SK-N-SH (cell line): ENCODE measurements at regions not wholly inside any gene's neighbourhood (a gene's known extent, or its start where the extent isn't known, plus 50 kb on each side); places are given as distances from the start of the nearest gene placed in this dataset.

Experiments
- CTCF ChIA-PET: fragments of 300-600, 350-600 bp; formaldehyde crosslinking; extraction: SDS; loops from one replicate; lab custom pipeline; 2021; lab: Yijun Ruan, JAX
- POLR2A ChIA-PET: fragments of 350-600 bp; sonication (Branson Sonifier 250); formaldehyde crosslinking; extraction: SDS; loops from one replicate; lab custom pipeline; 2020; ENCODE audit warnings: antibody characterized with exemption, inconsistent platforms; lab: Yijun Ruan, JAX
- DNase-seq: peaks from one replicate; pipeline ENCODE4 v3.0.0; 2012
- H2AFZ ChIP-seq: fragments of 200-600 bp; sonication (generic); 2 replicates; pipeline ENCODE4 v1.8.1; 2016; ENCODE audit warnings: antibody characterized with exemption, mild to moderate bottlenecking, low read depth
- H3F3A ChIP-seq: fragments of 200-600 bp; sonication (generic); replicated peaks from 2 replicates; pipeline ENCODE3; 2016; ENCODE audit warnings: antibody characterized with exemption, mild to moderate bottlenecking; ENCODE audit not compliant: insufficient read depth
- H3K27ac ChIP-seq, 2 experiments: fragments of 200-500 bp in 1 of 2; fragments of 200-600 bp in 1 of 2; sonication (Bioruptor generic) in 1 of 2; sonication (generic), shearing (Covaris generic) in 1 of 2; 2 replicates each; pipeline versions ENCODE4 v1.5.1 to v1.6.1; 2014 to 2016; ENCODE audit warnings: low read depth in 2 of 2, inconsistent platforms in 1 of 2, low read length in 1 of 2, mild to moderate bottlenecking in 1 of 2, mixed read lengths in 1 of 2
- H3K27me3 ChIP-seq: fragments of 200-600 bp; sonication (generic), shearing (Covaris generic); 2 replicates; pipeline ENCODE4 v1.6.1; 2016; ENCODE audit warnings: mixed run types; ENCODE audit not compliant: insufficient read depth
- H3K36me3 ChIP-seq, 2 experiments: fragments of 200-500 bp in 1 of 2; fragments of 200-600 bp in 1 of 2; sonication (Bioruptor generic) in 1 of 2; sonication (generic) in 1 of 2; replicated peaks in 1 of 2; 2 replicates each; pipeline versions ENCODE3 to v1.5.1; 2014 to 2016; ENCODE audit warnings: low read length in 1 of 2, mild to moderate bottlenecking in 1 of 2; ENCODE audit not compliant: insufficient read depth in 2 of 2, control insufficient read depth in 1 of 2
- H3K4me1 ChIP-seq, 2 experiments: fragments of 200-500 bp in 1 of 2; fragments of 200-600 bp in 1 of 2; sonication (Bioruptor generic) in 1 of 2; sonication (generic), shearing (Covaris generic) in 1 of 2; 2 replicates each; pipeline versions ENCODE4 v1.5.1 to v1.6.1; 2014 to 2016; ENCODE audit warnings: low read depth in 1 of 2, low read length in 1 of 2, mixed run types in 1 of 2; ENCODE audit not compliant: insufficient read depth in 2 of 2, control insufficient read depth in 1 of 2
- H3K4me2 ChIP-seq: fragments of 200-600 bp; sonication (generic), shearing (Covaris generic); 2 replicates; pipeline ENCODE4 v1.6.1; 2017; ENCODE audit warnings: mixed run types
- H3K4me3 ChIP-seq, 2 experiments: fragments of 200-500 bp in 1 of 2; fragments of 200-600 bp in 1 of 2; sonication (Bioruptor generic) in 1 of 2; sonication (generic), shearing (Covaris generic) in 1 of 2; 2 replicates each; pipeline versions ENCODE4 v1.5.1 to v1.8.1; 2014 to 2016; ENCODE audit warnings: low read depth in 2 of 2, inconsistent platforms in 1 of 2, low read length in 1 of 2, mild to moderate bottlenecking in 1 of 2, mixed read lengths in 1 of 2, moderate library complexity in 1 of 2
- H3K79me2 ChIP-seq: fragments of 200-600 bp; sonication (generic); 2 replicates; pipeline ENCODE4 v1.8.1; 2017; ENCODE audit warnings: mild to moderate bottlenecking; ENCODE audit not compliant: insufficient read depth
- H3K9ac ChIP-seq: fragments of 200-600 bp; sonication (generic); 2 replicates; pipeline ENCODE4 v1.6.1; 2017; ENCODE audit warnings: mixed run types
- H3K9me2 ChIP-seq: fragments of 200-600 bp; sonication (generic); 2 replicates; pipeline ENCODE4 v1.6.1; 2017; ENCODE audit warnings: mixed run types
- H3K9me3 ChIP-seq: fragments of 200-600 bp; sonication (generic); 2 replicates; pipeline ENCODE4 v1.6.1; 2017; ENCODE audit warnings: mixed run types, mild to moderate bottlenecking, moderate library complexity
- H4K20me1 ChIP-seq: fragments of 200-600 bp; sonication (generic); 2 replicates; pipeline ENCODE4 v1.6.1; 2017; ENCODE audit warnings: mild to moderate bottlenecking, mixed run types; ENCODE audit not compliant: insufficient read depth
- CHD2 ChIP-seq: fragments of 150-350 bp; IDR thresholded peaks from 2 replicates; pipeline ENCODE4 v1.6.1; 2018; ENCODE audit warnings: low read length; ENCODE audit not compliant: partially characterized antibody
- ELF1 ChIP-seq: IDR thresholded peaks from 2 replicates; pipeline ENCODE4 v1.4.0; 2012
- EP300 ChIP-seq, 2 experiments: IDR thresholded peaks; 2 replicates each; pipeline versions ENCODE4 v1.4.0 to v1.6.1; 2012; ENCODE audit warnings: borderline replicate concordance in 1 of 2, low read depth in 1 of 2, low read length in 1 of 2
- EZH2phosphoT487 ChIP-seq: fragments of 200-600 bp; sonication (generic); IDR thresholded peaks from 2 replicates; pipeline ENCODE4 v1.6.1; 2017; ENCODE audit warnings: low read depth, mixed run types, mild to moderate bottlenecking, antibody characterized with exemption, moderate library complexity, borderline replicate concordance
- FOXM1 ChIP-seq: IDR thresholded peaks from 2 replicates; pipeline ENCODE4 v1.4.0; 2012; ENCODE audit warnings: low read depth, mild to moderate bottlenecking
- GABPA ChIP-seq: IDR thresholded peaks from 2 replicates; pipeline ENCODE4 v1.4.0; 2012; ENCODE audit warnings: low read depth, mild to moderate bottlenecking
- JUND ChIP-seq: IDR thresholded peaks from 2 replicates; pipeline ENCODE4 v1.4.0; 2012
- MEF2A ChIP-seq: IDR thresholded peaks from 2 replicates; pipeline ENCODE4 v1.4.0; 2012; ENCODE audit warnings: low read depth, borderline replicate concordance
- NFIC ChIP-seq: IDR thresholded peaks from 2 replicates; pipeline ENCODE4 v1.4.0; 2012; ENCODE audit warnings: borderline replicate concordance
- NRF1 ChIP-seq: IDR thresholded peaks from 2 replicates; pipeline ENCODE4 v1.6.1; 2012; ENCODE audit warnings: low read depth, mild to moderate bottlenecking, low read length
- POLR2AphosphoS5 ChIP-seq: IDR thresholded peaks from 2 replicates; pipeline ENCODE4 v1.6.1; 2012; ENCODE audit warnings: low read depth, low read length
- RAD21 ChIP-seq: IDR thresholded peaks from 2 replicates; pipeline ENCODE4 v1.6.1; 2012; ENCODE audit warnings: mild to moderate bottlenecking, low read length
- RCOR1 ChIP-seq: fragments of 150-350 bp; IDR thresholded peaks from 2 replicates; pipeline ENCODE4 v1.6.1; 2017; ENCODE audit warnings: antibody characterized with exemption, low read length
- SIN3A ChIP-seq: IDR thresholded peaks from 2 replicates; pipeline ENCODE4 v1.6.1; 2012; ENCODE audit warnings: low read depth, mild to moderate bottlenecking, low read length, moderate library complexity, borderline replicate concordance
- WGBS: methylation state at CpG from one replicate; pipeline ENCODE4 v1.1.6; 2017; ENCODE audit warnings: low lambda C conversion rate; 5-methylcytosine and 5-hydroxymethylcytosine counted together
- TF ChIP-seq, protein P1 (sequence below): IDR thresholded peaks from 2 replicates; pipeline ENCODE4; 2012
- TF ChIP-seq, protein P2 (sequence below): fragments of 150-350 bp; IDR thresholded peaks from 2 replicates; pipeline ENCODE4 v1.6.1; 2017; ENCODE audit warnings: antibody characterized with exemption, low read length, low read depth, borderline replicate concordance

DNA sequence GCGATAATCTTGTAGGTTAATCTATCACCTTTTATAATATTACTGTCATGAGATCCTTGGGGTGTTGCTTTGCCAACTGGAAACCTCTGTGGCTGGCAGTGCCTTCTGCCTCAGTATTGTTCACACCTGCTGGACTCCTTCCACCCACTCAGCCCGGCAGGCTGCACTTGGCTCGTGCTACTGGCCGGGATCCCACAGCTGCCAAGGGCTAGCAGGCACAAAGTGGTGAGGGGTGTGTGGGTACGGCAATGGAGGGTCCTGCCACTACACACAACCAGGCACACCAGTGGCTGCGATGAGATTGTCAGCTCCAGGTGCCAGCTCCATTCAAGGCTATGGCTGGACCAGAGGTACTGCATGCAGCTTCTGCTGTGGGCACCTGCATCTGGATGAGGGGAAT is 191.2 kb upstream of the LYPLAL1 start:
- Histone ChIP-seq H3F3A (no peaks in the 10 kb centered on the region), H3K4me2 (no peak overlapping the region), H3K36me3 (no peaks in the 10 kb centered on the region), H3K4me1 (no peaks in the 10 kb centered on the region; a peak in 1 of 4 replicates), H2AFZ (no peak overlapping the region), H3K4me3 (no peak overlapping the region), H3K9me3 (no peaks in the 10 kb centered on the region), H3K27ac (no peak overlapping the region), H4K20me1 (no peaks in the 10 kb centered on the region), H3K9me2 (no peaks in the 10 kb centered on the region), H3K79me2 (no peaks in the 10 kb centered on the region), H3K9ac (no peak overlapping the region), H3K27me3 (no peaks in the 10 kb centered on the region)
- TF ChIP-seq NFIC (no peak), EP300 (IDR thresholded peaks at IDR 0.05; ENCODE audit: borderline replicate concordance in 1 of 2, low read depth in 1 of 2, low read length in 1 of 2) (no peak), JUND (no peak), RAD21 (no peak), MEF2A (no peak), POLR2AphosphoS5 (no peak), FOXM1 (no peak), GABPA (no peak), RCOR1 (no peak), SIN3A (no peak), NRF1 (no peak), CHD2 (no peak), ELF1 (no peak), EZH2phosphoT487 (no peak)
- TF ChIP-seq, protein P1, sequence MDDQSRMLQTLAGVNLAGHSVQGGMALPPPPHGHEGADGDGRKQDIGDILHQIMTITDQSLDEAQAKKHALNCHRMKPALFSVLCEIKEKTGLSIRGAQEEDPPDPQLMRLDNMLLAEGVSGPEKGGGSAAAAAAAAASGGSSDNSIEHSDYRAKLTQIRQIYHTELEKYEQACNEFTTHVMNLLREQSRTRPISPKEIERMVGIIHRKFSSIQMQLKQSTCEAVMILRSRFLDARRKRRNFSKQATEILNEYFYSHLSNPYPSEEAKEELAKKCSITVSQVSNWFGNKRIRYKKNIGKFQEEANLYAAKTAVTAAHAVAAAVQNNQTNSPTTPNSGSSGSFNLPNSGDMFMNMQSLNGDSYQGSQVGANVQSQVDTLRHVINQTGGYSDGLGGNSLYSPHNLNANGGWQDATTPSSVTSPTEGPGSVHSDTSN, result no peak
- TF ChIP-seq, protein P2, sequence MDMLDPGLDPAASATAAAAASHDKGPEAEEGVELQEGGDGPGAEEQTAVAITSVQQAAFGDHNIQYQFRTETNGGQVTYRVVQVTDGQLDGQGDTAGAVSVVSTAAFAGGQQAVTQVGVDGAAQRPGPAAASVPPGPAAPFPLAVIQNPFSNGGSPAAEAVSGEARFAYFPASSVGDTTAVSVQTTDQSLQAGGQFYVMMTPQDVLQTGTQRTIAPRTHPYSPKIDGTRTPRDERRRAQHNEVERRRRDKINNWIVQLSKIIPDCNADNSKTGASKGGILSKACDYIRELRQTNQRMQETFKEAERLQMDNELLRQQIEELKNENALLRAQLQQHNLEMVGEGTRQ, result no peak
- no peak for DNase-seq
- POLR2A ChIA-PET, result no interaction called here
- 98% methylated on average over 6 of the region's 6 CpGs for WGBS
- CTCF ChIA-PET, result interaction anchor here (1.0 to 1.3 kb wide), 2 partner anchors 37 to 63 kb away, joined by 3 to 4 read pairs; no protein-coding TSS in a partner anchor

DNA sequence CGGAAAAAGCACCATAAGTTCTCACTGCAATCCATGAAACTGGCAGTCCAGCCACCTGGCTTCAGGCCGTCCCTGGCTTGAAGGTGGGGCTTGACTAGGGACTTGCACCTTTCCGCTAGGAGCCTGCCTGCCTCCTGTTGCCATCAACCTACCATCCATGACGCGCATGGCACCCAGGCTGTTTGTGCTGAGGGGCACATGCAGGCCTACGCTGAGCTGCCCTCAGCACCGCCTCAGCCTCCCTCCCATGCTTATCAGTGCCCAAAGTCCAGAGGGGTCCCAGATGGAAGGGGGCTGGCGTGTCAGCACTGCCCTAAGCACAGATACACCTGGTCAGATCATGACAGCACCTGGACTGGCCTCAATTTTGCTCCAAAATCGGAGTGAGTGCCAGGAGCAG is 190.2 kb upstream of the LYPLAL1 start:
- no peaks in the 10 kb centered on the region; a peak in 1 of 4 replicates for H3K4me1 ChIP-seq
- no peaks in the 10 kb centered on the region for H3K9me3 ChIP-seq
- H3F3A ChIP-seq, result no peaks in the 10 kb centered on the region
- no peak for DNase-seq
- H3K27me3 ChIP-seq, result no peaks in the 10 kb centered on the region
- H4K20me1 ChIP-seq, result no peaks in the 10 kb centered on the region
- ChIA-PET POLR2A (no interaction called here), CTCF (interaction anchor here (1.0 to 1.3 kb wide), 3 partner anchors 36 to 307 kb away, joined by 3 to 4 read pairs (median 4); no protein-coding TSS in a partner anchor)
- no peak overlapping the region for H3K4me3 ChIP-seq
- H3K9ac ChIP-seq, result no peak overlapping the region
- H3K9me2 ChIP-seq, result no peaks in the 10 kb centered on the region
- H3K4me2 ChIP-seq, result no peak overlapping the region
- 93% methylated on average over 6 of the region's 9 CpGs for WGBS
- TF ChIP-seq SIN3A, result no peak
- H3K27ac ChIP-seq, result no peak overlapping the region
- H3K79me2 ChIP-seq, result no peaks in the 10 kb centered on the region
- H3K36me3 ChIP-seq, result no peaks in the 10 kb centered on the region
- H2AFZ ChIP-seq, result no peak overlapping the region
